Brain microvascular endothelial cell (primary cell): ENCODE measurements at regions not wholly inside any gene's neighbourhood (a gene's known extent, or its start where the extent isn't known, plus 50 kb on each side); places are given as distances from the start of the nearest gene placed in this dataset.

Experiments
- DNase-seq: peaks from one replicate; pipeline ENCODE4 v3.0.0-alpha.2; 2020
- H3K27ac ChIP-seq: fragments of 250-450 bp; sonication (Bioruptor Pico); 2 replicates; pipeline ENCODE4 v1.5.1; 2020; ENCODE audit warnings: mild to moderate bottlenecking, moderate library complexity
- H3K27me3 ChIP-seq: fragments of 250-450 bp; sonication (Bioruptor Pico); replicated peaks from 2 replicates; pipeline ENCODE4 v1.5.1; 2020; ENCODE audit warnings: mild to moderate bottlenecking
- H3K36me3 ChIP-seq: fragments of 250-450 bp; sonication (Bioruptor Pico); replicated peaks from 2 replicates; pipeline ENCODE4 v1.5.1; 2020; ENCODE audit warnings: mild to moderate bottlenecking
- H3K4me3 ChIP-seq: 2 replicates; pipeline ENCODE4 v1.5.1; 2011; ENCODE audit warnings: low read depth, mild to moderate bottlenecking, control low read depth, low read length, moderate library complexity
- CTCF ChIP-seq: IDR thresholded peaks from 2 replicates; pipeline ENCODE4 v1.5.1; 2011; ENCODE audit warnings: low read depth, mild to moderate bottlenecking, moderate library complexity, low read length, control low read depth, inconsistent platforms; ENCODE audit errors: missing control alignments
- in situ Hi-C: cut with HindIII; loops from 2 replicates; pipeline ENCODE4 v1.10.0; 2017; ENCODE audit warnings: low sequenced_read_pairs, low pct_ligation_motif_present

DNA sequence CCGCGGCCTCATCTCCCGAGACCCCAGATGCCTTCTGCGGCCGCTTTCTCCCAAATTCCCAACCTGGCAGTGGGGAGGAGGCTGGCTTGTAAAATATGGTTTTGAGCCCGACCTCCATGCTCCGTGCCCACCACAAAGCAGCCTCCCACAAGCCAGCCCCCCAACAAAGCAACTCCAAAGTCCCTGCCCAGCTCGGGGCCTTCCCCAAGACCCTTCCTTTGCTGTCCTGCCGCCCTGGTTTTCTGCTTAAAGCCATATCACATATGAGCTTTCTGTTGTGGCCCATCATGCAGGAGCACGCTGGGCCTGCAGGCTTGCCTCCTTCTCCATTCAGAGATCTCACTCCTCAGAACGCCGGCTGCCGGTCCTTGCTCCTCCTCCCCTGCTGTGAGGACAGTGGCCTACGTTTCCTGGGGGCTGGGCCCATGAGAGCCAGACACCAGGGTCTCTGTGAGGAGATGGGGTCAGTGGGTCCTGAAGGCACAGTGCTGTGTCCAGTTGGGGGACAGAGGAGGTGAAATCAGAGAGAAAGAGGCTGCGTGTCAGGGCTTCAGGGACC is 680.0 kb downstream of the BRD1 start:
- H3K36me3 ChIP-seq: no peaks in the 10 kb centered on the region
- no peak for TF ChIP-seq CTCF
- no peak overlapping the region for H3K4me3 ChIP-seq
- no peaks in the 10 kb centered on the region for H3K27me3 ChIP-seq
- in situ Hi-C loops: no loop called here
- no peak overlapping the region for H3K27ac ChIP-seq
- no peak for DNase-seq

- in situ Hi-C loops: no loop called here
- no peak overlapping the region for H3K27ac ChIP-seq
Observed at GRCh38 chr22:49147171-49147570, 680.5 kb downstream of the BRD1 start.

GRCh38 chr22:49146511-49146910 is 681.2 kb downstream of the BRD1 start:
- in situ Hi-C loops: no loop called here
- Histone ChIP-seq H3K27ac (no peak overlapping the region), H3K4me3 (no peak overlapping the region), H3K27me3 (no peaks in the 10 kb centered on the region), H3K36me3 (no peaks in the 10 kb centered on the region)
- no peak for TF ChIP-seq CTCF
- DNase-seq: no peak

More at GRCh38 chr22:49147171-49147570, 680.5 kb downstream of the BRD1 start:
- no peaks in the 10 kb centered on the region for H3K27me3 ChIP-seq
- no peak for DNase-seq
- no peak overlapping the region for H3K4me3 ChIP-seq
- TF ChIP-seq CTCF: no peak
- H3K36me3 ChIP-seq: no peaks in the 10 kb centered on the region

DNA sequence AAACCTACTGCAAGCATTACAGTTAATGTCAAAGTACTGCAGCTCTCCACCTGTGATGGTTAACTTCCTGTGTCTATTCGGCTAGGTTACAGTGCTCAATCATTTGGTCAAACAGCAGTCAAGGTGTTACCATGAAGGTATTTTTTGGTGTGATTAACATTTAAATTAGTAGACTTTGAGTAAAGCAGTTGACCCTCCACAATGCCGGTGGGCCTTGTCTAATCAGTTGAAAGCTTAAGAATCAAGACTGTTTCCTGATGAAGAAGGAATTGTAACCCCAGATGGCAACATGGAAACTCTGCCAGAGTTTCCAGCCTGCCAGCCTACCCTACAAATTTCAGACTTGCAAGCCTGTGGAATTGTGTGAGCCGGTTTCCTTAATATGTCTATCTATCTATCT is 683.9 kb downstream of the BRD1 start:
- in situ Hi-C loops: no loop called here
- no peak for TF ChIP-seq CTCF
- H3K27me3 ChIP-seq: no peaks in the 10 kb centered on the region
- no peak overlapping the region for H3K27ac ChIP-seq
- DNase-seq: no peak
- no peak overlapping the region for H3K4me3 ChIP-seq
- no peaks in the 10 kb centered on the region for H3K36me3 ChIP-seq

- DNase-seq: no peak
- in situ Hi-C loops: no loop called here
- Histone ChIP-seq H3K27me3 (no peaks in the 10 kb centered on the region), H3K36me3 (no peaks in the 10 kb centered on the region), H3K4me3 (no peak overlapping the region), H3K27ac (no peak overlapping the region)
- TF ChIP-seq CTCF: no peak
Observed at GRCh38 chr22:49142891-49143290, 684.8 kb downstream of the BRD1 start.

GRCh38 chr22:49142296-49142695 is 685.4 kb downstream of the BRD1 start:
- Histone ChIP-seq H3K27ac (no peak overlapping the region), H3K4me3 (no peak overlapping the region), H3K36me3 (no peaks in the 10 kb centered on the region), H3K27me3 (no peaks in the 10 kb centered on the region)
- in situ Hi-C loops: no loop called here
- TF ChIP-seq CTCF: no peak
- DNase-seq: no peak
